A172 (cell line): ENCODE measurements at regions not wholly inside any gene's neighbourhood (a gene's known extent, or its start where the extent isn't known, plus 50 kb on each side); places are given as distances from the start of the nearest gene placed in this dataset.

Experiments
- DNase-seq: peaks from one replicate; pipeline ENCODE4 v3.0.0-alpha.2; 2015; ENCODE audit warnings: low spot score

DNA sequence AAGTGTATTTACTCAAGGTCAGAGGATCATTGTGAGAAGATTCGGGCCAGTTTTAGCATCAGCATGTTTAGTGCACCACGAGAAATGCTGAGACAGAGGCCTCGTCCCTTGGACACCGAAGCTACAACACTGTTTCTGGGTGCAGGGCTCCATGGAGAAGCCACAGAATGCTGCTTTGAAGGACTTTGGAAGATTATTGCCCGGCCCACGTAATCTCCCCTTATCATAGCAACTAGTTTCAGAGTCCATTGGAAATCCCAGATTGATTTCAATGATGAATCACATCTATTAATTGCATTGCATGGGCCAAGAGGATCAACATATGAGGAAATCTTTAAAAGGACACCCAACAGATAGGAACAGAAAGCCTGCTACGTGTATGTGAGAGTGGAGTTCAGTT, 156.0 kb downstream of the MAF start:
- DNase-seq: no peak

DNA sequence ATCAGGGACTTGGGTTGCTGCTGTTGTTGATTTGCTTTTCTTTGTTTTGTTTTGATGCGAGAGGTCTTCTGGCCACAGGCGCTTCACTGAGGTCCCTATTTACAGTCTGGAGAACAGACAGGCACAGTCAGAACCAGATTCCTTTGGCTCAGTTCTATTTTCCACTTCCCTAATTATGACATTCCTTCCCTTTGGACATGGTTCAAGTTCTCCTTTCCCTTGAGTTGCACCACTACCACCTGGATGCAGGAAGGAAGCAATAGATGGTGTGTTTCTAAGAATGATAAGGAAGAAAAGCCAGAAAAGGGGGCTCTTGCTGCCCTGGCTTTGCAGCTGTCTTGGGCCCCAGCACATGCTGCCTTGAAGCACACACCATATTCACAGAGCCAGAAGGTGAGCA, 160.6 kb downstream of the MAF start:
- DNase-seq: no peak

- DNase-seq: no peak
Observed at GRCh38 chr16:79437764-79438751, 162.5 kb downstream of the MAF start.

DNA sequence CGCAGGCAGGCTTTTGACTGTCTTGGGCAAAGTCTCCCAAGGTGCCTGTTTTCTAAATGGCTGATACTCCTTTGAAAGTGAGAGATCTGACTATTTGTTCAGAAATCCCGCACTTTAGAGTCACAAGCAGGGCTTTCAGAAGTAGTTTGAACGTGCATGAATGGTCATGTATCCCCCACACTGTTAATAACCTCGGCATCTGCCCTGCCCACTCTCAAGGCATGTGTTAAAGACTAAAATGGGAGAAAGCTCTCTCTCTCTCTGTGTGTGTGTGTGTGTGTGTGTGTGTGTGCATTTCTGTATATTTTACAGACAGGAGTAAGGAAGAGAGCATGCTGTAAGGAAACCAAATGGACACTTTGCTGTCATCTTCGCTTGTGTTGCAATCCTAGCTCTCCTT, 163.7 kb downstream of the MAF start:
- DNase-seq: no peak

- no peak for DNase-seq
Observed at GRCh38 chr16:79434771-79435170, 165.8 kb downstream of the MAF start.

- DNase-seq: no peak
Observed at GRCh38 chr16:79434092-79434491, 166.4 kb downstream of the MAF start.

DNA sequence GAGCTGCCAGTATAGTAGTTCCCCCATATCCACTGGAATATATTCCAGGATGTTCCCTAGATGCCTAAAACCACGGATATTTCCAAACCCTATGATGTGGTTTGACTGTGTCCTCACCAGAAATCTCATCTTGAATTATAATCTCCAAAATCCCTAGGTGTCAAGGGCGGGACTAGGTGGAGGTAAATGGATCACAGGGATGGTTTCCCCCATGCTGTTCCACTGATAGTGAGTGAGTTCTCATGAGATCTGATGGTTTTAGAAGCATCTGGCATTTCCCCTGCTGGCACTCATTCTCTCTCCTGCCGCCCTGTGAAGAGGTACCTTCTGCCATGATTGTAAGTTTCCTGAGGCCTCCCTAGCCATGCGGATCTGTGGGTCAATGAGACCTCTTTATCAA, 168.6 kb downstream of the MAF start:
- no peak for DNase-seq

GRCh38 chr16:79430191-79430678, 170.3 kb downstream of the MAF start:
- no peak for DNase-seq

GRCh38 chr16:79429381-79430190, 171.0 kb downstream of the MAF start:
- no peak for DNase-seq

GRCh38 chr16:79426663-79427062, 173.9 kb downstream of the MAF start:
- DNase-seq: no peak

- DNase-seq: no peak
Observed at GRCh38 chr16:79422064-79422463, 178.5 kb downstream of the MAF start.

DNA sequence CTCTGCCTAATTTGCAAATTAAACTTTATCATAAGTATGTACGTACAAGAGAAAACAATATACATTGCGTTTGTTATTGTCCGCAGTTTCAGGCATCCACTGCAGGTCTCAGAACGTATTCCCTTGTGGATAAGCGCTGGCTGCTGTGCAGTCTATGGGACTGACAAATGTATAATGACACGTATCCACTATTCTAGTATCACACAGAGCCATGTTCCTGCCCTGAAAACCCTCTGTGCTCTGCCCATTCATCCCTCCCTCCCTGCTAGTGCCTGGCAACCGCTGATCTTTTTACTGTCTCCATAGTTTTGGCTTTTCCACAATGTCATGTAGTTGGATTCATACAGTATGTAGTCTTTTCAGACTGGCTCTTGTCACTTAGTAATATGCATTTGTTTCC, 179.4 kb downstream of the MAF start:
- DNase-seq: no peak

- no peak for DNase-seq
Observed at GRCh38 chr16:79420493-79420892, 180.0 kb downstream of the MAF start.

DNA sequence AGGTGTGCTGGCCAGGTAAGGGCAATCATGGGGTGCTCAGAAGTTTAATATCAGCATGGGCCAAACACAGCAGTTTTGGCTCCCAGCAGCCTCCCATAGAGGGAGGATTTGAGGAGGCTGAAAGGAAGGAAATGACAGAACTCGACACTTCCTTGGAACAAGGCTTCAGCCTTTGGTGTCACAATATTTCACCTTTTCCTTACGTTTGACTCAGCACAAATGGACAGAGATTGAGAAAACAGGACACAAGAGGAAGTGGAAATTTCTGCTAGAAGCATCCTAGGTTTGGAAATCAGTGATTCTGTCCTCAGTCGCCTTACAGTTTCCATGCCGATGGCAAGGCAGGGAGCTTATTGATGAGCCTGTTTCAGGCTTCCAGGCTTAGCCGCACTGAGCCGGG, 181.4 kb downstream of the MAF start:
- no peak for DNase-seq

GRCh38 chr16:79417601-79418008, 182.9 kb downstream of the MAF start:
- DNase-seq: no peak

- DNase-seq: no peak
Observed at GRCh38 chr16:79415983-79416640, 184.4 kb downstream of the MAF start.

- DNase-seq: no peak
Observed at GRCh38 chr16:79412783-79413225, 187.7 kb downstream of the MAF start.

GRCh38 chr16:79411805-79412204, 188.7 kb downstream of the MAF start:
- DNase-seq: no peak

DNA sequence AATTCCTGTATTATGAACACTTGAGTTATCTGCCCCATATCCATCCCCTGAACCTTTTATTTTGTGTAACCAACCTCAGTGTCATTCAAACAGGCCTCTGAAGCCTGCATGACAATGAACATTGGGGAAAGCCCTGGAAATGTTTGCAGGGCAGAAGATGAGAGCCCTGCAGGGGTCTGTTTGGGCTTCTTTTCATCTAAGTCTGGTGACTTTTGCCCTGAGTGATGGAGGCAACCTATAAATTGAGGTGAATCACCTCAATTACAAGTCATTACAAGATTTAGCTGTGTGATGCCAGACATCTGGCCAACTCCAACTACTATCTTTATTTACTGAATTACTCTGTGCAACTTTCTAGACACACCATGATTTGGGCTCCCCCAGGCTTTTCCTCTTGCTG, 189.2 kb downstream of the MAF start:
- no peak for DNase-seq

DNA sequence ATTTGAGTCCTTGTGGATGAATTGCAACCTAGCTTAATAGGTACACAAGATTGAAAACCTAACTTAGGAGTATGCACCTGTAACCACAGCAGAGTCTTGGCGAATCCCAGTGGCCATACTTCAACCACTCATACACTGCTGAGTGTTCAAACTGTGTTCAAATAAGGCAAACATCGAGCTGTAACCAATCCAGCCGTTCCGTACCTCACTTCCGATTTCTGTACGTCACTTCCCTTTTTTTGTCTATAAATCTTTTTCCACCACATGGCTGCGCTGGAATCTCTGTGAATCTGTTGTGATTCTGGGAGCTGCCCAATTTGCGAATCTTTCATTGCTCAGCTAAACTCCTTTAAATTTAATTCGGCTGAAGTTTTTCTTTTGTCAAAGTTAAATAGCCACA, 190.6 kb downstream of the MAF start:
- no peak for DNase-seq

DNA sequence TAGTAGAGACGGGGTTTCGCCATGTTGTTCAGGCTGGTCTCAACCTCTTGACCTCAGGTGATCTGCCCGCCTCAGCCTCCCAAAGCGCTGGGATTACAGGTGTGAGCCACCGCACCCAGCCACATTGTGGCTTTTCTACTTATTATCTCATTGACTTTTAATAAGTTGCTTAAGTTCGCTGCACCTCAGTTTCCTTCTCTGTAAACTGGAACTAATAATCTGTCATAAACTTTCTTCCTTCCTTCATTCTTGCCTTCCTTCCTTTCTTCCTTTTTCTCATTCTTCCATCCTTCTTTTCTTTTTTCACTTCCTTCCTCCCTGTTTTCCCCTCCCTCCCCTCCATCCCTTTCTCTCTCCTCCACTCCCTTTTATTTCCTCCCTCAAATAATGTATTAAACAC, 192.2 kb downstream of the MAF start:
- no peak for DNase-seq
